ENCODE measurements at regions not wholly inside any gene's neighbourhood (a gene's known extent, or its start where the extent isn't known, plus 50 kb on each side); places are given as distances from the start of the nearest gene placed in this dataset.

GRCh38 chr1:95388031-95388430, 154.0 kb downstream of the RWDD3 start:
- POLR2A ChIA-PET: no interaction called here
- no peak for TF ChIP-seq ZBTB21 (tag by site-specific recombination; IDR thresholded peaks at IDR 0.05)
- no peak for TF ChIP-seq ZNF121 (tag by site-specific recombination; IDR thresholded peaks at IDR 0.05)
- TF ChIP-seq ZNF645 (tag by site-specific recombination; IDR thresholded peaks at IDR 0.05): no peak
- no peak for TF ChIP-seq ATF2 (tag by site-specific recombination; IDR thresholded peaks at IDR 0.05; ENCODE audit: low read depth)
- no peak for TF ChIP-seq TRIM28 (IDR thresholded peaks at IDR 0.05; ENCODE audit: borderline replicate concordance, low read length)
- no peak for TF ChIP-seq ZNF202 (tag by site-specific recombination; IDR thresholded peaks at IDR 0.05; ENCODE audit: borderline replicate concordance)
- no peak for TF ChIP-seq ZNF785 (tag by site-specific recombination; IDR thresholded peaks at IDR 0.05)
- TF ChIP-seq ZNF341 (tag by site-specific recombination; IDR thresholded peaks at IDR 0.05; ENCODE audit: low read depth): no peak
- no peak for TF ChIP-seq ZNF155 (tag by site-specific recombination; IDR thresholded peaks at IDR 0.05)
- TF ChIP-seq, protein P1, sequence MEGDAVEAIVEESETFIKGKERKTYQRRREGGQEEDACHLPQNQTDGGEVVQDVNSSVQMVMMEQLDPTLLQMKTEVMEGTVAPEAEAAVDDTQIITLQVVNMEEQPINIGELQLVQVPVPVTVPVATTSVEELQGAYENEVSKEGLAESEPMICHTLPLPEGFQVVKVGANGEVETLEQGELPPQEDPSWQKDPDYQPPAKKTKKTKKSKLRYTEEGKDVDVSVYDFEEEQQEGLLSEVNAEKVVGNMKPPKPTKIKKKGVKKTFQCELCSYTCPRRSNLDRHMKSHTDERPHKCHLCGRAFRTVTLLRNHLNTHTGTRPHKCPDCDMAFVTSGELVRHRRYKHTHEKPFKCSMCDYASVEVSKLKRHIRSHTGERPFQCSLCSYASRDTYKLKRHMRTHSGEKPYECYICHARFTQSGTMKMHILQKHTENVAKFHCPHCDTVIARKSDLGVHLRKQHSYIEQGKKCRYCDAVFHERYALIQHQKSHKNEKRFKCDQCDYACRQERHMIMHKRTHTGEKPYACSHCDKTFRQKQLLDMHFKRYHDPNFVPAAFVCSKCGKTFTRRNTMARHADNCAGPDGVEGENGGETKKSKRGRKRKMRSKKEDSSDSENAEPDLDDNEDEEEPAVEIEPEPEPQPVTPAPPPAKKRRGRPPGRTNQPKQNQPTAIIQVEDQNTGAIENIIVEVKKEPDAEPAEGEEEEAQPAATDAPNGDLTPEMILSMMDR (tag by site-specific recombination; IDR thresholded peaks at IDR 0.05): no peak
- no peak for TF ChIP-seq ZBTB1 (tag by site-specific recombination; IDR thresholded peaks at IDR 0.05)
- TF ChIP-seq, protein P2, sequence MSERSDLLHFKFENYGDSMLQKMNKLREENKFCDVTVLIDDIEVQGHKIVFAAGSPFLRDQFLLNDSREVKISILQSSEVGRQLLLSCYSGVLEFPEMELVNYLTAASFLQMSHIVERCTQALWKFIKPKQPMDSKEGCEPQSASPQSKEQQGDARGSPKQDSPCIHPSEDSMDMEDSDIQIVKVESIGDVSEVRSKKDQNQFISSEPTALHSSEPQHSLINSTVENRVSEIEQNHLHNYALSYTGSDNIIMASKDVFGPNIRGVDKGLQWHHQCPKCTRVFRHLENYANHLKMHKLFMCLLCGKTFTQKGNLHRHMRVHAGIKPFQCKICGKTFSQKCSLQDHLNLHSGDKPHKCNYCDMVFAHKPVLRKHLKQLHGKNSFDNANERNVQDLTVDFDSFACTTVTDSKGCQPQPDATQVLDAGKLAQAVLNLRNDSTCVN (tag by site-specific recombination; optimal IDR thresholded peaks at IDR 0.05): no peak
- TF ChIP-seq, protein P3, sequence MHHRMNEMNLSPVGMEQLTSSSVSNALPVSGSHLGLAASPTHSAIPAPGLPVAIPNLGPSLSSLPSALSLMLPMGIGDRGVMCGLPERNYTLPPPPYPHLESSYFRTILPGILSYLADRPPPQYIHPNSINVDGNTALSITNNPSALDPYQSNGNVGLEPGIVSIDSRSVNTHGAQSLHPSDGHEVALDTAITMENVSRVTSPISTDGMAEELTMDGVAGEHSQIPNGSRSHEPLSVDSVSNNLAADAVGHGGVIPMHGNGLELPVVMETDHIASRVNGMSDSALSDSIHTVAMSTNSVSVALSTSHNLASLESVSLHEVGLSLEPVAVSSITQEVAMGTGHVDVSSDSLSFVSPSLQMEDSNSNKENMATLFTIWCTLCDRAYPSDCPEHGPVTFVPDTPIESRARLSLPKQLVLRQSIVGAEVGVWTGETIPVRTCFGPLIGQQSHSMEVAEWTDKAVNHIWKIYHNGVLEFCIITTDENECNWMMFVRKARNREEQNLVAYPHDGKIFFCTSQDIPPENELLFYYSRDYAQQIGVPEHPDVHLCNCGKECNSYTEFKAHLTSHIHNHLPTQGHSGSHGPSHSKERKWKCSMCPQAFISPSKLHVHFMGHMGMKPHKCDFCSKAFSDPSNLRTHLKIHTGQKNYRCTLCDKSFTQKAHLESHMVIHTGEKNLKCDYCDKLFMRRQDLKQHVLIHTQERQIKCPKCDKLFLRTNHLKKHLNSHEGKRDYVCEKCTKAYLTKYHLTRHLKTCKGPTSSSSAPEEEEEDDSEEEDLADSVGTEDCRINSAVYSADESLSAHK (tag by site-specific recombination; IDR thresholded peaks at IDR 0.05): no peak
- no peak for TF ChIP-seq HOXA7 (CRISPR knock-in tag; IDR thresholded peaks at IDR 0.05; ENCODE audit: borderline replicate concordance)
- no peak for TF ChIP-seq YY1 (tag by site-specific recombination; IDR thresholded peaks at IDR 0.05)
- TF ChIP-seq ZNF112 (tag by site-specific recombination; IDR thresholded peaks at IDR 0.05): no peak
- TF ChIP-seq PRDM1 (tag by site-specific recombination; IDR thresholded peaks at IDR 0.05): no peak
- Histone ChIP-seq H3K27ac (ENCODE audit: extremely low read depth, low read depth, low read length) (no peak overlapping the region), H3K4me1 (ENCODE audit: control insufficient read depth, insufficient read depth, low read length) (no peaks in the 10 kb centered on the region), H3K4me3 (ENCODE audit: low read depth, low read length) (no peak overlapping the region), H3K9me3 (ENCODE audit: control insufficient read depth, insufficient read depth, low read depth, low read length) (no peaks in the 10 kb centered on the region), H3K36me3 (ENCODE audit: control insufficient read depth in 2 of 2, insufficient read depth in 1 of 2, low read length in 2 of 2) (no peaks in the 10 kb centered on the region)
- CTCF ChIA-PET: no interaction called here

DNA sequence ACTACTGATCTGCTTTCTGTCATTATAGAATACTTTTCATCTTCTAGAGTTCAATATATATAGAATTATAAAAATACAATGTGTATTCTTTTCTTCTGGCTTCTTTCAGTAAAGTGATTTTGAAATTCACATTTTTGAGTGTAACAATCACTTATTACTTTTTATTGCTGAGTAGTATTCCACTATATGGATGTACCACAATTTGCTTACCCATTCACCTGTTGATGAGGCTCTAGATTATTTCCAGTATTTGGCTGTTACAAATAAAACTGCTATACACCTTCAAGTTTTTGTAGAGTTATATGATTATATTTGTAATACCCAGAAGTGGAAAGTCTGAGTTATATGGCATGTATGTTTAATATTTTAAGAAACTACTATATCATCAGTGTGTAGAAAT, 159.4 kb downstream of the RWDD3 start:
- no peak overlapping the region for H3K4me3 ChIP-seq (ENCODE audit: low read depth, low read length)
- no peaks in the 10 kb centered on the region for H3K9me3 ChIP-seq (ENCODE audit: control insufficient read depth, insufficient read depth, low read depth, low read length)
- POLR2A ChIA-PET: no interaction called here
- CTCF ChIA-PET: no interaction called here
- H3K36me3 ChIP-seq (ENCODE audit: control insufficient read depth in 2 of 2, insufficient read depth in 1 of 2, low read length in 2 of 2): no peaks in the 10 kb centered on the region
- no peak overlapping the region for H3K27ac ChIP-seq (ENCODE audit: extremely low read depth, low read depth, low read length)
- no peaks in the 10 kb centered on the region for H3K4me1 ChIP-seq (ENCODE audit: control insufficient read depth, insufficient read depth, low read length)
- TF ChIP-seq ZNF350 (tag by site-specific recombination; IDR thresholded peaks at IDR 0.05): no peak
- no peak for TF ChIP-seq ZNF624 (tag by site-specific recombination; IDR thresholded peaks at IDR 0.05)
- TF ChIP-seq ZNF518A (tag by site-specific recombination; conservative IDR thresholded peaks at IDR 0.05; ENCODE audit: low read depth): no peak
- TF ChIP-seq ZNF488 (tag by site-specific recombination; IDR thresholded peaks at IDR 0.05): no peak
- TF ChIP-seq ZNF664 (tag by site-specific recombination; IDR thresholded peaks at IDR 0.05): no peak
- no peak for TF ChIP-seq ZNF302 (tag by site-specific recombination; IDR thresholded peaks at IDR 0.05; ENCODE audit: low read depth)

Data from HEK293 (cell line).